ENCODE measurements at regions not wholly inside any gene's neighbourhood (a gene's known extent, or its start where the extent isn't known, plus 50 kb on each side); places are given as distances from the start of the nearest gene placed in this dataset.

DNA sequence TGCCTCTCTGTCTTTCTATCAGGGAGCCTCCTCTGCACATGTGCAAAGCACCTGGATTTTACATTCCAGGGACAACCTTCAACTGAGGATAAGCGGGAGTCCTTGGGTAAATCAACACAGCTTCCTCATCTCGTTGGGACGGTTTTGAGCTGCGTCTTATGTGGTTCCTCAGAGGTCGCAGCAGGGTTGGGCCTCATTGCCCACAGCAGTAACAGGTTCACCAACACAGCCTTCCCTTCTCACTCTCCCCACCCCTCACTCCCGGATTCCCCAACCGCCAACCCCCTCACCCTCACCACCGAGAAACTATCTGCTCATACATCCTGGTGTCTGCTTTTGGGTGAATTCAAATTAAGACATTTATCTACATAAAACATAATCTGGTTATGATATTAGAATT is 155.8 kb upstream of the GGTLC1 start:
- DNase-seq (ENCODE audit: low spot score): no peak
- Histone ChIP-seq H3K36me3 (ENCODE audit: control insufficient read depth in 4 of 4, insufficient read depth in 3 of 4, low read depth in 1 of 4, low read length in 3 of 4) (no peaks in the 10 kb centered on the region), H3K4me3 (ENCODE audit: low read depth in 1 of 3, low read length in 3 of 3) (no peak overlapping the region), H3K27me3 (ENCODE audit: control insufficient read depth in 4 of 4, insufficient read depth in 4 of 4, low read length in 3 of 4) (no peaks in the 10 kb centered on the region), H3K9ac (ENCODE audit: low read depth in 1 of 2, low read length in 2 of 2) (no peak overlapping the region), H3K9me3 (ENCODE audit: control insufficient read depth in 4 of 4, low read length in 3 of 4) (peaks cover 4 to 8% (median 4%) of the 10 kb centered on the region in 4 donors), H3K27ac (ENCODE audit: low read depth in 1 of 2, low read length in 2 of 2) (no peak overlapping the region), H3K4me1 (ENCODE audit: control insufficient read depth in 4 of 4, insufficient read depth in 4 of 4, low read length in 3 of 4) (peaks cover 0 to 21% (median 16%) of the 10 kb centered on the region in 4 donors)
- 87% methylated on average over 8 of the region's 8 CpGs for WGBS
- TF ChIP-seq RXRA (IDR thresholded peaks at IDR 0.05) (no peak), SP1 (IDR thresholded peaks at IDR 0.05) (no peak), FOXA2 (IDR thresholded peaks at IDR 0.05) (no peak)

DNA sequence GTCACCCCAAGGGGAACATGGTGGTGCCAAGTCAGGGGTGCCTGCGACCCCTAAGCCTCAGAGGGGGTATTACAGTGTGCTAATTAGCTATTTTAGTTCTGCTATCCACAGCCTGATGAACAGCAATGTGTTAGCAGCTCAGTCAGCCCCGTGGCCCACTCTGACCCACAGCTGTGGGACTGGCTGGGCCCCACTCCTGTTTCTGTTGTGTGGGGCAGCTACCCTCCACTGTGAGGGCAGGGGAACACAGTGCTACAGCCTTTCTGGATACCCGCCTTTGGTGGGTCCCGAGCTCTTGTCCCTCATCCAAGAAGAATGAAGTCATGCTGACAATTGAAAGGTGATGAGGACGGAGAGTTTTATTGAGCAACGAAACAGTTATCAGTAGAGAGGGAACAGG is 152.5 kb upstream of the GGTLC1 start:
- Histone ChIP-seq H3K27me3 (ENCODE audit: control insufficient read depth in 4 of 4, insufficient read depth in 4 of 4, low read length in 3 of 4) (no peaks in the 10 kb centered on the region), H3K36me3 (ENCODE audit: control insufficient read depth in 4 of 4, insufficient read depth in 3 of 4, low read depth in 1 of 4, low read length in 3 of 4) (no peaks in the 10 kb centered on the region), H3K9ac (ENCODE audit: low read depth in 1 of 2, low read length in 2 of 2) (no peak overlapping the region), H3K4me1 (ENCODE audit: control insufficient read depth in 4 of 4, insufficient read depth in 4 of 4, low read length in 3 of 4) (peaks cover 0 to 7% (median 4%) of the 10 kb centered on the region in 4 donors), H3K27ac (ENCODE audit: low read depth in 1 of 2, low read length in 2 of 2) (no peak overlapping the region), H3K4me3 (ENCODE audit: low read depth in 1 of 3, low read length in 3 of 3) (no peak overlapping the region), H3K9me3 (ENCODE audit: control insufficient read depth in 4 of 4, low read length in 3 of 4) (peaks cover 4 to 8% (median 4%) of the 10 kb centered on the region in 4 donors)
- no peak for TF ChIP-seq SP1 (IDR thresholded peaks at IDR 0.05)
- DNase-seq (ENCODE audit: low spot score): no peak
- WGBS: 85% methylated on average over 6 of the region's 6 CpGs

DNA sequence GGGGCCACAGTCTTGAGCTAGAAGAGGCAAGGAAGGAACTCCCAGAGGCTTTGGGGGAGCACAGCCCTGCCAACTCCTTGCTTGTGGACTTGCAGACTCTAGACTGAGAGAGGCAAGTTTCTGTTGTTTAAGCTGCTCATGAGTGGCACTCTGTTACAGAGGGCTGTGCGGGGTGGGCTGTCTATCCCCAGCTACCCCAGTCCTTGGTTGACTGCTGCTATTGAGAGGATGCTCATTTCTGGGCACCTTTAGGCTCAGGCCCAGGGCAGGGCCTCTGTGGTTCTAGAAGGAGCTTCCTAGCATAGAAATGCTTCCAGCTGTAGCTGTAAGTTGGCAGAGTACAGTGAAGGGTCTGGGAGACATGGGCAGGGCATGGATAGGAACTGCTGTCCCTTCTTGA is 151.3 kb upstream of the GGTLC1 start:
- no peaks in the 10 kb centered on the region for H3K27me3 ChIP-seq (ENCODE audit: control insufficient read depth in 4 of 4, insufficient read depth in 4 of 4, low read length in 3 of 4)
- TF ChIP-seq JUND (IDR thresholded peaks at IDR 0.05): no peak
- no peak for TF ChIP-seq NR2F2 (IDR thresholded peaks at IDR 0.05)
- TF ChIP-seq GABPA (IDR thresholded peaks at IDR 0.05 in 1 of 2, conservative IDR thresholded peaks at IDR 0.05 in 1 of 2): no peak
- TF ChIP-seq, protein P1, sequence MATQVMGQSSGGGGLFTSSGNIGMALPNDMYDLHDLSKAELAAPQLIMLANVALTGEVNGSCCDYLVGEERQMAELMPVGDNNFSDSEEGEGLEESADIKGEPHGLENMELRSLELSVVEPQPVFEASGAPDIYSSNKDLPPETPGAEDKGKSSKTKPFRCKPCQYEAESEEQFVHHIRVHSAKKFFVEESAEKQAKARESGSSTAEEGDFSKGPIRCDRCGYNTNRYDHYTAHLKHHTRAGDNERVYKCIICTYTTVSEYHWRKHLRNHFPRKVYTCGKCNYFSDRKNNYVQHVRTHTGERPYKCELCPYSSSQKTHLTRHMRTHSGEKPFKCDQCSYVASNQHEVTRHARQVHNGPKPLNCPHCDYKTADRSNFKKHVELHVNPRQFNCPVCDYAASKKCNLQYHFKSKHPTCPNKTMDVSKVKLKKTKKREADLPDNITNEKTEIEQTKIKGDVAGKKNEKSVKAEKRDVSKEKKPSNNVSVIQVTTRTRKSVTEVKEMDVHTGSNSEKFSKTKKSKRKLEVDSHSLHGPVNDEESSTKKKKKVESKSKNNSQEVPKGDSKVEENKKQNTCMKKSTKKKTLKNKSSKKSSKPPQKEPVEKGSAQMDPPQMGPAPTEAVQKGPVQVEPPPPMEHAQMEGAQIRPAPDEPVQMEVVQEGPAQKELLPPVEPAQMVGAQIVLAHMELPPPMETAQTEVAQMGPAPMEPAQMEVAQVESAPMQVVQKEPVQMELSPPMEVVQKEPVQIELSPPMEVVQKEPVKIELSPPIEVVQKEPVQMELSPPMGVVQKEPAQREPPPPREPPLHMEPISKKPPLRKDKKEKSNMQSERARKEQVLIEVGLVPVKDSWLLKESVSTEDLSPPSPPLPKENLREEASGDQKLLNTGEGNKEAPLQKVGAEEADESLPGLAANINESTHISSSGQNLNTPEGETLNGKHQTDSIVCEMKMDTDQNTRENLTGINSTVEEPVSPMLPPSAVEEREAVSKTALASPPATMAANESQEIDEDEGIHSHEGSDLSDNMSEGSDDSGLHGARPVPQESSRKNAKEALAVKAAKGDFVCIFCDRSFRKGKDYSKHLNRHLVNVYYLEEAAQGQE (IDR thresholded peaks at IDR 0.05): no peak
- TF ChIP-seq, protein P2, sequence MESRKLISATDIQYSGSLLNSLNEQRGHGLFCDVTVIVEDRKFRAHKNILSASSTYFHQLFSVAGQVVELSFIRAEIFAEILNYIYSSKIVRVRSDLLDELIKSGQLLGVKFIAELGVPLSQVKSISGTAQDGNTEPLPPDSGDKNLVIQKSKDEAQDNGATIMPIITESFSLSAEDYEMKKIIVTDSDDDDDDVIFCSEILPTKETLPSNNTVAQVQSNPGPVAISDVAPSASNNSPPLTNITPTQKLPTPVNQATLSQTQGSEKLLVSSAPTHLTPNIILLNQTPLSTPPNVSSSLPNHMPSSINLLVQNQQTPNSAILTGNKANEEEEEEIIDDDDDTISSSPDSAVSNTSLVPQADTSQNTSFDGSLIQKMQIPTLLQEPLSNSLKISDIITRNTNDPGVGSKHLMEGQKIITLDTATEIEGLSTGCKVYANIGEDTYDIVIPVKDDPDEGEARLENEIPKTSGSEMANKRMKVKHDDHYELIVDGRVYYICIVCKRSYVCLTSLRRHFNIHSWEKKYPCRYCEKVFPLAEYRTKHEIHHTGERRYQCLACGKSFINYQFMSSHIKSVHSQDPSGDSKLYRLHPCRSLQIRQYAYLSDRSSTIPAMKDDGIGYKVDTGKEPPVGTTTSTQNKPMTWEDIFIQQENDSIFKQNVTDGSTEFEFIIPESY (IDR thresholded peaks at IDR 0.05): no peak
- no peak for TF ChIP-seq RXRA (IDR thresholded peaks at IDR 0.05)
- TF ChIP-seq, protein P3, sequence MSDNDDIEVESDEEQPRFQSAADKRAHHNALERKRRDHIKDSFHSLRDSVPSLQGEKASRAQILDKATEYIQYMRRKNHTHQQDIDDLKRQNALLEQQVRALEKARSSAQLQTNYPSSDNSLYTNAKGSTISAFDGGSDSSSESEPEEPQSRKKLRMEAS (IDR thresholded peaks at IDR 0.05): no peak
- TF ChIP-seq, protein P4, sequence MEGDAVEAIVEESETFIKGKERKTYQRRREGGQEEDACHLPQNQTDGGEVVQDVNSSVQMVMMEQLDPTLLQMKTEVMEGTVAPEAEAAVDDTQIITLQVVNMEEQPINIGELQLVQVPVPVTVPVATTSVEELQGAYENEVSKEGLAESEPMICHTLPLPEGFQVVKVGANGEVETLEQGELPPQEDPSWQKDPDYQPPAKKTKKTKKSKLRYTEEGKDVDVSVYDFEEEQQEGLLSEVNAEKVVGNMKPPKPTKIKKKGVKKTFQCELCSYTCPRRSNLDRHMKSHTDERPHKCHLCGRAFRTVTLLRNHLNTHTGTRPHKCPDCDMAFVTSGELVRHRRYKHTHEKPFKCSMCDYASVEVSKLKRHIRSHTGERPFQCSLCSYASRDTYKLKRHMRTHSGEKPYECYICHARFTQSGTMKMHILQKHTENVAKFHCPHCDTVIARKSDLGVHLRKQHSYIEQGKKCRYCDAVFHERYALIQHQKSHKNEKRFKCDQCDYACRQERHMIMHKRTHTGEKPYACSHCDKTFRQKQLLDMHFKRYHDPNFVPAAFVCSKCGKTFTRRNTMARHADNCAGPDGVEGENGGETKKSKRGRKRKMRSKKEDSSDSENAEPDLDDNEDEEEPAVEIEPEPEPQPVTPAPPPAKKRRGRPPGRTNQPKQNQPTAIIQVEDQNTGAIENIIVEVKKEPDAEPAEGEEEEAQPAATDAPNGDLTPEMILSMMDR (IDR thresholded peaks at IDR 0.05; ENCODE audit: low read depth, low read length, missing input control): no peak
- no peak for TF ChIP-seq FOXA1 (IDR thresholded peaks at IDR 0.05)
- no peak for TF ChIP-seq HNF4A (conservative IDR thresholded peaks at IDR 0.05)
- TF ChIP-seq TAF1 (conservative IDR thresholded peaks at IDR 0.05): no peak
- TF ChIP-seq EGR1 (IDR thresholded peaks at IDR 0.05; ENCODE audit: low read depth in 2 of 2): no peak
- TF ChIP-seq RAD21 (IDR thresholded peaks at IDR 0.05): no peak
- TF ChIP-seq, protein P5, sequence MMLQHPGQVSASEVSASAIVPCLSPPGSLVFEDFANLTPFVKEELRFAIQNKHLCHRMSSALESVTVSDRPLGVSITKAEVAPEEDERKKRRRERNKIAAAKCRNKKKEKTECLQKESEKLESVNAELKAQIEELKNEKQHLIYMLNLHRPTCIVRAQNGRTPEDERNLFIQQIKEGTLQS (IDR thresholded peaks at IDR 0.05): no peak
- no peak for TF ChIP-seq HNF4G (IDR thresholded peaks at IDR 0.05)
- TF ChIP-seq SP1 (IDR thresholded peaks at IDR 0.05): no peak
- no peak for TF ChIP-seq YY1 (IDR thresholded peaks at IDR 0.05)
- H3K9me3 ChIP-seq (ENCODE audit: control insufficient read depth in 4 of 4, low read length in 3 of 4): peaks cover 4 to 8% (median 4%) of the 10 kb centered on the region in 4 donors
- no peak overlapping the region for H3K9ac ChIP-seq (ENCODE audit: low read depth in 1 of 2, low read length in 2 of 2)
- H3K27ac ChIP-seq (ENCODE audit: low read depth in 1 of 2, low read length in 2 of 2): no peak overlapping the region
- WGBS: 93% methylated on average over 1 of the region's 1 CpG
- no peaks in the 10 kb centered on the region for H3K36me3 ChIP-seq (ENCODE audit: control insufficient read depth in 4 of 4, insufficient read depth in 3 of 4, low read depth in 1 of 4, low read length in 3 of 4)
- H3K4me1 ChIP-seq (ENCODE audit: control insufficient read depth in 4 of 4, insufficient read depth in 4 of 4, low read length in 3 of 4): peaks cover 0 to 3% (median 0%) of the 10 kb centered on the region in 4 donors
- DNase-seq (ENCODE audit: low spot score): no peak
- H3K4me3 ChIP-seq (ENCODE audit: low read depth in 1 of 3, low read length in 3 of 3): no peak overlapping the region
